Left ventricle myocardium inferior (tissue), 1 donor: ENCODE measurements at regions not wholly inside any gene's neighbourhood (a gene's known extent, or its start where the extent isn't known, plus 50 kb on each side); places are given as distances from the start of the nearest gene placed in this dataset.
"Not testable (repeated sequence)": the region's sequence is repeated elsewhere in the genome, so short reads cannot be mapped to it uniquely, and the experiment has no call there.

Experiments
- DNase-seq: peaks from one replicate; pipeline ENCODE4 v3.0.0-alpha.2; 2020
- H3K27ac ChIP-seq: fragments of 200-600 bp; replicated peaks from 2 replicates; pipeline ENCODE4 v1.8.0; 2021
- H3K27me3 ChIP-seq: fragments of 200-600 bp; 2 replicates; pipeline ENCODE4 v1.8.0; 2021; ENCODE audit warnings: low read depth
- H3K36me3 ChIP-seq: fragments of 200-600 bp; 2 replicates; pipeline ENCODE4 v1.8.0; 2021
- H3K4me1 ChIP-seq: fragments of 200-600 bp; 2 replicates; pipeline ENCODE4 v1.8.0; 2021
- H3K4me3 ChIP-seq: fragments of 200-600 bp; 2 replicates; pipeline ENCODE4 v1.8.0; 2021; ENCODE audit warnings: mild to moderate bottlenecking, moderate library complexity
- H3K9me3 ChIP-seq: fragments of 200-600 bp; replicated peaks from 2 replicates; pipeline ENCODE4 v1.8.0; 2021
- CTCF ChIP-seq: fragments of 200-600 bp; IDR thresholded peaks from 2 replicates; pipeline ENCODE4 v1.8.0; 2021; ENCODE audit warnings: antibody characterized with exemption, mild to moderate bottlenecking, borderline replicate concordance
- intact Hi-C: fragments of 100-400 bp; cut with micrococcal nuclease; formaldehyde crosslinking; loops from one replicate; pipeline ENCODE4 v1.11.0; 2022
- donor health status: DM: no; HTN: yes; CAD: no; lungs with severe emphysema.

- intact Hi-C loops = no loop called here
- Histone ChIP-seq H3K36me3 (no peaks in the 10 kb centered on the region), H3K27ac (no peak overlapping the region), H3K27me3 (no peaks in the 10 kb centered on the region), H3K4me3 (no peak overlapping the region), H3K9me3 (no peaks in the 10 kb centered on the region), H3K4me1 (no peaks in the 10 kb centered on the region)
- TF ChIP-seq CTCF = no peak
- no peak for DNase-seq
Measured at GRCh38 chr4:158966091-158966490, 136.8 kb upstream of the RAPGEF2 start.

DNA sequence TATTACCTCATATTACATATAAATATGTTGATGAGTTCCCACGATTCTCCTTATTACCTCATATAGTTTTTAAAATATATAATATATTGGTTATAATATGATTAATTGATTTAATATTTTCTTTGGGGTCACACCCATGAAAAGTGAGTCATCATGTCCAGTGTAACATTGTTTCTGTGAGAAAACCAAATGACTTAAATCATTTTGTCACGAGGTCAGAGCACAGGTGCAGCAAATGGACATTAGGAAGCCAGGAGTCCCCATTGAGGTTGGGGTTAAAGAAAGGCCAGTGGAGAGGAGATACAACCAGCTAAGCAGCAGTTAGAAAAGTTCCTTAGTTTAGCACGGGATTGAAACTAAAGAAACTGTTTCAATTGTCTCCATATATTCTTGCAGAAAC, 133.9 kb upstream of the RAPGEF2 start:
- Histone ChIP-seq H3K36me3 (no peaks in the 10 kb centered on the region), H3K4me1 (no peaks in the 10 kb centered on the region), H3K27me3 (no peaks in the 10 kb centered on the region), H3K4me3 (no peak overlapping the region), H3K27ac (no peak overlapping the region), H3K9me3 (no peaks in the 10 kb centered on the region)
- DNase-seq = no peak
- no peak for TF ChIP-seq CTCF
- intact Hi-C loops = no loop called here

DNA sequence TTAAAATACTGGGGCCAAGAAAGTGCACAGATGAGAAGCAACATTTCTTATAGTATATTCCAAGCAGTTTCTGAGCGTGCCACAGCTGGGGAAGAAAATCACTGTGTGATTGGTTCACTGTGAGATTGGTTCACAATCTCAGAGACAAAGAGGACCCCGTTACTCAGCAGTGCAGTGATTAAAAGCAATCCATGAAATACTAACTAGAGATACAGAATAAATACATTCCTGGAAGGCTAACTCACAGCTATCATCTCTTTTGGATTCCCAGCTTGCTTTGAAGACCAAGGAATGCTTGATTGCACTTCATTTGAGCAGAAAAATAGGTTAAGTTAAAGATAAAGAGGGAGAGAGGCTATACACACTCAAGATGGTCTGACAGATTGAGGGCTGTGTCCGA, 132.1 kb upstream of the RAPGEF2 start:
- Histone ChIP-seq H3K9me3 (no peaks in the 10 kb centered on the region), H3K4me3 (no peak overlapping the region), H3K36me3 (no peaks in the 10 kb centered on the region), H3K27me3 (no peaks in the 10 kb centered on the region), H3K27ac (no peak overlapping the region), H3K4me1 (no peaks in the 10 kb centered on the region)
- DNase-seq = no peak
- TF ChIP-seq CTCF = no peak
- intact Hi-C loops = no loop called here

GRCh38 chr4:158974438-158974837, 128.4 kb upstream of the RAPGEF2 start:
- intact Hi-C loops, H3K27me3 ChIP-seq, DNase-seq: not testable (repeated sequence)

GRCh38 chr4:158980711-158981110, 122.2 kb upstream of the RAPGEF2 start:
- H3K9me3 ChIP-seq, DNase-seq, H3K27ac ChIP-seq, H3K4me3 ChIP-seq, H3K27me3 ChIP-seq, H3K36me3 ChIP-seq, intact Hi-C loops, H3K4me1 ChIP-seq: not testable (repeated sequence)

More at GRCh38 chr4:158974438-158974837, 128.4 kb upstream of the RAPGEF2 start:
- not testable (repeated sequence) for H3K4me1 ChIP-seq, H3K4me3 ChIP-seq, H3K27ac ChIP-seq, H3K9me3 ChIP-seq, H3K36me3 ChIP-seq

GRCh38 chr4:158991534-158992155, 111.2 kb upstream of the RAPGEF2 start:
- no peak overlapping the region for H3K27ac ChIP-seq
- no peak overlapping the region for H3K4me3 ChIP-seq
- TF ChIP-seq CTCF = no peak
- H3K9me3 ChIP-seq = peaks cover 8% of the 10 kb centered on the region
- DNase-seq = no peak
- H3K36me3 ChIP-seq = no peaks in the 10 kb centered on the region
- no peaks in the 10 kb centered on the region for H3K27me3 ChIP-seq
- peaks cover 4% of the 10 kb centered on the region for H3K4me1 ChIP-seq
- intact Hi-C loops = no loop called here
